ENCODE measurements at regions not wholly inside any gene's neighbourhood (a gene's known extent, or its start where the extent isn't known, plus 50 kb on each side); places are given as distances from the start of the nearest gene placed in this dataset.
"Not testable (repeated sequence)": the region's sequence is repeated elsewhere in the genome, so short reads cannot be mapped to it uniquely, and the experiment has no call there.

- H3K4me3 ChIP-seq (ENCODE audit: low read depth, low read length) = no peak overlapping the region
- H3K27ac ChIP-seq (ENCODE audit: extremely low read depth, low read depth, low read length) = no peak overlapping the region
- TF ChIP-seq ZNF747 (tag by site-specific recombination; IDR thresholded peaks at IDR 0.05) (no peak), ZNF10 (tag by site-specific recombination; IDR thresholded peaks at IDR 0.05) (peak; percentile 89), ZBTB48 (tag by site-specific recombination; IDR thresholded peaks at IDR 0.05) (no peak), ZNF610 (tag by site-specific recombination; IDR thresholded peaks at IDR 0.05; ENCODE audit: borderline replicate concordance) (no peak), PRDM2 (tag by site-specific recombination; IDR thresholded peaks at IDR 0.05; ENCODE audit: borderline replicate concordance) (no peak), ZNF221 (tag by site-specific recombination; IDR thresholded peaks at IDR 0.05; ENCODE audit: borderline replicate concordance) (no peak), CTCF (tag by site-specific recombination; IDR thresholded peaks at IDR 0.05) (0 out of 2 replicates have a peak, but pooled peaks have one; percentile 25), ZNF16 (tag by site-specific recombination; IDR thresholded peaks at IDR 0.05; ENCODE audit: low read depth) (no peak), ZNF501 (tag by site-specific recombination; IDR thresholded peaks at IDR 0.05) (no peak), ZBTB10 (tag by site-specific recombination; IDR thresholded peaks at IDR 0.05) (no peak), ZNF530 (tag by site-specific recombination; IDR thresholded peaks at IDR 0.05; ENCODE audit: low read depth) (no peak), ZNF654 (tag by site-specific recombination; IDR thresholded peaks at IDR 0.05; ENCODE audit: low read depth) (peak; percentile 34), ZNF600 (tag by site-specific recombination; IDR thresholded peaks at IDR 0.05) (no peak), ZNF843 (tag by site-specific recombination; IDR thresholded peaks at IDR 0.05) (no peak), ZNF354C (tag by site-specific recombination; IDR thresholded peaks at IDR 0.05; ENCODE audit: borderline replicate concordance, low read depth) (no peak)
- no peaks in the 10 kb centered on the region for H3K9me3 ChIP-seq (ENCODE audit: control insufficient read depth, insufficient read depth, low read depth, low read length)
- H3K36me3 ChIP-seq (ENCODE audit: control insufficient read depth in 2 of 2, insufficient read depth in 1 of 2, low read length in 2 of 2) = no peaks in the 10 kb centered on the region
- H3K4me1 ChIP-seq (ENCODE audit: control insufficient read depth, insufficient read depth, low read length) = no peaks in the 10 kb centered on the region
- CTCF ChIA-PET = interaction anchor here (0.5 to 1.0 kb wide), 7 partner anchors 10 to 808 kb away, joined by 3 read pairs; no protein-coding TSS in a partner anchor
- POLR2A ChIA-PET = no interaction called here
Measured at GRCh38 chr14:29016050-29016900, 249.7 kb downstream of the FOXG1 start.

- H3K4me1 ChIP-seq (ENCODE audit: control insufficient read depth, insufficient read depth, low read length); POLR2A ChIA-PET; H3K36me3 ChIP-seq (ENCODE audit: control insufficient read depth in 2 of 2, insufficient read depth in 1 of 2, low read length in 2 of 2); H3K4me3 ChIP-seq (ENCODE audit: low read depth, low read length); CTCF ChIA-PET; H3K27ac ChIP-seq (ENCODE audit: extremely low read depth, low read depth, low read length); H3K9me3 ChIP-seq (ENCODE audit: control insufficient read depth, insufficient read depth, low read depth, low read length): not testable (repeated sequence)
Measured at GRCh38 chr14:29023505-29023904, 256.9 kb downstream of the FOXG1 start.

- CTCF ChIA-PET = interaction anchor here (0.8 kb wide), 1 partner anchor 14 kb away, joined by 3 read pairs; no protein-coding TSS in a partner anchor
- H3K27ac ChIP-seq (ENCODE audit: extremely low read depth, low read depth, low read length); H3K4me3 ChIP-seq (ENCODE audit: low read depth, low read length); H3K4me1 ChIP-seq (ENCODE audit: control insufficient read depth, insufficient read depth, low read length); POLR2A ChIA-PET; H3K9me3 ChIP-seq (ENCODE audit: control insufficient read depth, insufficient read depth, low read depth, low read length); H3K36me3 ChIP-seq (ENCODE audit: control insufficient read depth in 2 of 2, insufficient read depth in 1 of 2, low read length in 2 of 2): not testable (repeated sequence)
Measured at GRCh38 chr14:29027441-29027840, 260.9 kb downstream of the FOXG1 start.

- H3K4me1 ChIP-seq (ENCODE audit: control insufficient read depth, insufficient read depth, low read length); H3K27ac ChIP-seq (ENCODE audit: extremely low read depth, low read depth, low read length); H3K9me3 ChIP-seq (ENCODE audit: control insufficient read depth, insufficient read depth, low read depth, low read length); H3K36me3 ChIP-seq (ENCODE audit: control insufficient read depth in 2 of 2, insufficient read depth in 1 of 2, low read length in 2 of 2); POLR2A ChIA-PET; H3K4me3 ChIP-seq (ENCODE audit: low read depth, low read length): not testable (repeated sequence)
- CTCF ChIA-PET = interaction anchor here (0.8 kb wide), 1 partner anchor 14 kb away, joined by 3 read pairs; no protein-coding TSS in a partner anchor
Measured at GRCh38 chr14:29027941-29028705, 261.5 kb downstream of the FOXG1 start.
